ENCODE measurements at regions not wholly inside any gene's neighbourhood (a gene's known extent, or its start where the extent isn't known, plus 50 kb on each side); places are given as distances from the start of the nearest gene placed in this dataset.

GRCh38 chr16:87144232-87144631 lies 173.0 kb downstream of the C16orf95 start:
- no peak for TF ChIP-seq CTCF (IDR thresholded peaks at IDR 0.05; ENCODE audit: low read depth, low read length)
- H3K27ac ChIP-seq, result no peak overlapping the region
- no peaks in the 10 kb centered on the region for H3K9me3 ChIP-seq (ENCODE audit: low read depth)
- H3K4me1 ChIP-seq (ENCODE audit: low read depth), result no peaks in the 10 kb centered on the region
- no peak overlapping the region for H3K4me3 ChIP-seq
- no peaks in the 10 kb centered on the region for H3K27me3 ChIP-seq
- H3K36me3 ChIP-seq, result no peaks in the 10 kb centered on the region
- no peak for DNase-seq (ENCODE audit: low read depth in 1 of 2, low spot score in 1 of 2)

DNA sequence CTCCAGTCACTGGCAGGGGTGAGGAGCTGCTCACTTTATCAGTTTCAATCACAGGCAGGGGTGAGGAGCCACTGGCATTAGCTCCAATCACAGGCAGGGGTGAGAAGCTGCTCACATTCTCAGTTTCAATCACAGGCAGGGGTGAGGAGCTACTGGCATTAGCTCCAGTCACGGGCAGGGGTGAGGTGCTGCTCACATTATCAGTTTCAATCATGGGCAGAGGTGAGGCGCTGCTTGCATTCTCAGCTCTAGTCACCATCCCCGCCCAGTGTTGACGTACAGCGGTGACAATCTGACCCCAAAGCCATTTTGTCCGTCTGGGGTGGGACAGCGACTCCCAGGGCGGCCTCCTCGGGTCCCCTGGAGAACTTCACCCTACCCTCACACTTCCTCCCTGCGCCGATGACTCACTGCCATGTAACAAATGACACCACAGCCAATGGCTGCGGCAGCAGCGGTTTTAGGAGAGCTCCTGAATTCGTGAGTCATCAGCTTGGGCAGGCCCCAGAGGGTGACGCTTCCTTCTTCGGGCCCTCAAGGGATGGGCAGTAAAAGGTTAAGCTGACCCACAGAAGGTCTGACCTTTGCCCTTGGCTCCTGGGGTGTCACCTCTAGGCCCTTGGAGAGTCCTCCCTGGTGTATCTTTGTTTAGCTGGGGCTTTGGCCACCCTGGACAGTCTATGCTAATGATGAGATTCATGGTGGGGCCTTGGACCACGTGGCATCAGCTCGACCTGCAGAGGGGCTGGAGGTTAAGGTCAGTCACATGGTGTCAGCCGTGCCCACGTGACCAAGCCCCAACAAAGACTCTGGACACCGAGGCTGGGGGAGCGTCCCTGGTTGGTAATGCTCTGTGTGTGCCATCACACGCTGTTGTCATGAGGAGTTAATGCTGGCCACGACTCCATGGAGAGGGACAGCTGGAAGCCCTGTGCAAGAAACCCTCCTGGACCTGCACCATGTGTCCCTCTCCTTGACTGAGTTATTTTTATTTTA lies 171.7 kb downstream of the C16orf95 start:
- H3K27me3 ChIP-seq, result no peaks in the 10 kb centered on the region
- no peak overlapping the region for H3K27ac ChIP-seq
- DNase-seq (ENCODE audit: low read depth in 1 of 2, low spot score in 1 of 2), result peak in 1 of 2 donors; percentile 84
- no peaks in the 10 kb centered on the region for H3K4me1 ChIP-seq (ENCODE audit: low read depth)
- H3K9me3 ChIP-seq (ENCODE audit: low read depth), result no peaks in the 10 kb centered on the region
- peak; percentile 17 for TF ChIP-seq CTCF (IDR thresholded peaks at IDR 0.05; ENCODE audit: low read depth, low read length)
- no peaks in the 10 kb centered on the region for H3K36me3 ChIP-seq
- no peak overlapping the region for H3K4me3 ChIP-seq

DNA sequence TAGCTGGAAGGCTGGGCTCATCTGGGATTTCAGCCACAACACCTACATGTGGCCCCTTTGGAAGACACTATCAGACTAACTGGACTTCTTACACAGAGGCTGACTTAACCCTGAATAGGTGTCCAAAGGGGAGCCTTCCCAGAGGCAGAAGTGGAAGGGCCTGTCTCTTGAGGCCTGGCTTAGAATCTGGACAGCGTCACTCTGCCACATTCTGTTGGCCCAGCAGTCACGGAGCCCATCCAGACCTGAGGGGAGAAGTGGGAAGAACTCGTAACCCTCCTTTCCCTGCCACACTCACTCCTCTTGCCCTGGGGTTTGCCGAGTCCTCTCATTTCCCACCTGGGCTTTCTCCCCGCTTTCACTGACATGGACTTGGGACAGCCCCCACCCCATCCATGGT lies 170.5 kb downstream of the C16orf95 start:
- no peaks in the 10 kb centered on the region for H3K27me3 ChIP-seq
- DNase-seq (ENCODE audit: low read depth in 1 of 2, low spot score in 1 of 2), result peak in 1 of 2 donors; percentile 71
- no peaks in the 10 kb centered on the region for H3K4me1 ChIP-seq (ENCODE audit: low read depth)
- H3K9me3 ChIP-seq (ENCODE audit: low read depth), result no peaks in the 10 kb centered on the region
- peak overlapping the region; percentile 38 for H3K27ac ChIP-seq
- H3K36me3 ChIP-seq, result no peaks in the 10 kb centered on the region
- H3K4me3 ChIP-seq, result no peak overlapping the region
- no peak for TF ChIP-seq CTCF (IDR thresholded peaks at IDR 0.05; ENCODE audit: low read depth, low read length)

GRCh38 chr16:87149051-87149450 lies 168.1 kb downstream of the C16orf95 start:
- no peak overlapping the region for H3K27ac ChIP-seq
- no peaks in the 10 kb centered on the region for H3K36me3 ChIP-seq
- DNase-seq (ENCODE audit: low read depth in 1 of 2, low spot score in 1 of 2), result no peak
- H3K9me3 ChIP-seq (ENCODE audit: low read depth), result no peaks in the 10 kb centered on the region
- no peaks in the 10 kb centered on the region for H3K27me3 ChIP-seq
- no peaks in the 10 kb centered on the region for H3K4me1 ChIP-seq (ENCODE audit: low read depth)
- TF ChIP-seq CTCF (IDR thresholded peaks at IDR 0.05; ENCODE audit: low read depth, low read length), result no peak
- no peak overlapping the region for H3K4me3 ChIP-seq

DNA sequence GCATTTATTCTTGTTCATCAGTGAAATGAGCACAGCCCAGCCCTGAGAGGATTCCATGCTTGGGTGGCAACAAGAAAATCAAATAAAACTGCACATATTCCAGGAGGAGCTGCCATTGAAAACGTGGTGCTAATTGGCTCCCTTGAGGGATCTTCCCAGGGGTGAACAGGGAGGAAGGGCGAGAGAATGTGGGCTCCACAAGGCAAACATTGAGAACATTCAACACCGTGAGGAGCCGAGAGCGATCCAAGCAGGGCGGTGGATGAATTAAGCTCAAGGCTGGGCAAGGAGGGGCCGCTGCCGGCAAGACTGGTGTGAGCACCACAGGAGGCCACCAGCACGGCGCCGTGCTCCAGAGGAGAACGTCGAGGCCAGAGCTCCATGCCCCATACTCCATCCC lies 166.9 kb downstream of the C16orf95 start:
- Histone ChIP-seq H3K27ac (no peak overlapping the region), H3K4me3 (no peak overlapping the region), H3K4me1 (ENCODE audit: low read depth) (no peaks in the 10 kb centered on the region), H3K27me3 (no peaks in the 10 kb centered on the region), H3K9me3 (ENCODE audit: low read depth) (no peaks in the 10 kb centered on the region), H3K36me3 (no peaks in the 10 kb centered on the region)
- DNase-seq (ENCODE audit: low read depth in 1 of 2, low spot score in 1 of 2), result no peak
- no peak for TF ChIP-seq CTCF (IDR thresholded peaks at IDR 0.05; ENCODE audit: low read depth, low read length)

Data from cardiac muscle cell (in vitro differentiated cells and primary cell).